GM18507 (cell line): ENCODE measurements at regions not wholly inside any gene's neighbourhood (a gene's known extent, or its start where the extent isn't known, plus 50 kb on each side); places are given as distances from the start of the nearest gene placed in this dataset.
"Not testable (repeated sequence)": the region's sequence is repeated elsewhere in the genome, so short reads cannot be mapped to it uniquely, and the experiment has no call there.

ENCODE experiments used
- DNase-seq: peaks from one replicate; pipeline ENCODE4 v3.0.0; 2011; ENCODE audit warnings: low read depth; ENCODE audit not compliant: insufficient read length; ENCODE audit errors: extremely low spot score
- FAIRE-seq: peaks from 2 replicates; lab custom pipeline; 2011; peaks lifted over from hg19 to GRCh38; lab: Jason Lieb, UNC

DNA sequence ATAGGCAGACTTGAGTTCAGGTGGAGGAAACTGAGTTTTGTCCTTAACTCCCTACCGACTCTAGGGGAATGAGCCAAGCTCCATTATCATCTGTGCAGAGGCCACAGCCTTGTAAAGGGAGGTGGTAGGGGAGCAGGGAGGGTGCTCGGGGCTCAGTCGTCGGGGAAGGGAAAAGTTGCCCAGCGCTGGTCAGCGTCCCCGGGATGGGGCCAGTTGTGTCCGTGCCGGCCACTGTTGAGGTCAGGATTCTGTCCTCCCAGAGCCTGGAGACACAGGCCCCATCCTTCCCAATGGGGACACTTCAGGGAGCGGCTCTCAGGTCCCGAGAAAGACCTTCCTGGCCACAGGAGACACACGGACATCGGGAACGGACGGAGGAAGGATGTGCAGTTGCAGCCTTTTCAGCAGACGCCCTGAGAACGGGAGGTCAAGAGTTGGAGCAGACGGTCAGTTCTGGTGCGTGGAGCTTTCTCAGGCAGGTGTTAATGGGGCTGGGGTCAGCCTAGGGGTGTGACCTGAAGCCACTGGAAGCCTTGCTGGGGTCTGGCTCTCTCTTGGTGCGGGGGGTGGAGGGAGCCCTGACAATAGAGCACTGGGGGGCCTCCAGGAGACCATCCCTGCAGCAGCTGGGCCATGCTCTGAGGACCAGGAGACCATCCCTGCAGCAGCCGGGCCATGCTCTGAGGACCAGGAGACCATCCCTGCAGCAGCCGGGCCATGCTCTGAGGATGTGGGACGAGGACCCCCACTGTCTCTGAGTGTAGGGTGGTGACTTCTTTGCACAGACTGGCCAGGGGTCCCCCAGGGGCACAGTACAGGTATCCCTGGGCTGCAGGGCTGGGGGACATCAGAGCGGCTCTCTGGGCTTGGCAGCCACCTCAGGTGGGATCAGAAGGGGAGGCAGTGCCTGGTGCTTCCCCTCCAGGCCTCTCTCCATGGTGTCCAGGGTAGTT, 394.7 kb downstream of the TMEM121 start:
- not testable (repeated sequence) for FAIRE-seq, DNase-seq

DNA sequence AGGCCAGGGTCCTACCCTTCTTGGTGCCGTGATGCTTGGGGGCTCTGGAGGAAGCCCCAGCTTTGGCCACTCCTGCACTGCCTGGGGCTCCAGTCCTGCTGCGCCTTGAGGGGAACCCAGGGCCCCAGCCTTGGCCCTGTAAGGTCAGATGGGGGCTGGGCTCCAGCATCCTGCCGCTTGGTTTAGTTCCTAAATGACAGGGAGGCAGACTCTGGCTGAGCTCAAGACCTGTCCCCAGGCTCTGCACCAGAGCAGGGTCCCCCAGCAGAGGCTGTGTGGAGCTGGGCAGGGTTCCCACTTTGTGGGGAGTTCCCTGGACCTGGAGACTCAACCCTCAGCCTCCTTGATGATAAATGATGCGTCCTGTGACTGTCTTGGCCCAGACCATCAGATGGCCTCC, 395.4 kb downstream of the TMEM121 start:
- not testable (repeated sequence) for DNase-seq, FAIRE-seq

DNA sequence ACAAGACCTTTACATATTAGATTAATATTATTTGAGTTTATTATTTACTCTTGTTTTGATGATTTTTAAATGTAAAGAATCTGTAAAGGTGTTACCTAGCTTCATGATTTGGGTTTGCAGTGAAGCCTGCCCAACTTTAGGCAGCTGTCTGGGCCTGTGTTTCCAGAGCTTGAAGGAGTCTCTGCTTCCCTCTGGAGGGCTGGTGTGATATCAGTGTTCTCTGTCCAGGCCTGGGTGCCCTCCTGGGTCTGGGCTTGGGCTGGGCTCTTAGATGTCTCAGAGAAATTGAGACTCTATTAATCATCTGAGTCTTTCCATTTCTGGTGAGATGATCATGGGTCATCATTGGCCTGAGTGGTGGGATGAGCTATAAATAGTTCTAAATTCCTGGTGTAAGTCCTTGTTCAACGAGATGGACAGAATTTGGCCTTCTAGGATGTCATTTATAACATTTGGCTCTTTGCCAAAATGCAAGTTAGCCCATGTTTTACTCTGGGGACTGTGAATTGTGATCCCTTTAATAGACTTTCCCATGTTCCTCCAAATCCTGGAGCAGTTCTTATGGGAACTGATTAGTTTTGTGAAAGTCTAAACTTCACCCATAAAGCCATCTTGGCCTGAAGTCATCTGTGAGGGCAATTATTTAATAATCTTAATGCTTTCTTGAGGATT, 397.3 kb downstream of the TMEM121 start:
- not testable (repeated sequence) for FAIRE-seq, DNase-seq

DNA sequence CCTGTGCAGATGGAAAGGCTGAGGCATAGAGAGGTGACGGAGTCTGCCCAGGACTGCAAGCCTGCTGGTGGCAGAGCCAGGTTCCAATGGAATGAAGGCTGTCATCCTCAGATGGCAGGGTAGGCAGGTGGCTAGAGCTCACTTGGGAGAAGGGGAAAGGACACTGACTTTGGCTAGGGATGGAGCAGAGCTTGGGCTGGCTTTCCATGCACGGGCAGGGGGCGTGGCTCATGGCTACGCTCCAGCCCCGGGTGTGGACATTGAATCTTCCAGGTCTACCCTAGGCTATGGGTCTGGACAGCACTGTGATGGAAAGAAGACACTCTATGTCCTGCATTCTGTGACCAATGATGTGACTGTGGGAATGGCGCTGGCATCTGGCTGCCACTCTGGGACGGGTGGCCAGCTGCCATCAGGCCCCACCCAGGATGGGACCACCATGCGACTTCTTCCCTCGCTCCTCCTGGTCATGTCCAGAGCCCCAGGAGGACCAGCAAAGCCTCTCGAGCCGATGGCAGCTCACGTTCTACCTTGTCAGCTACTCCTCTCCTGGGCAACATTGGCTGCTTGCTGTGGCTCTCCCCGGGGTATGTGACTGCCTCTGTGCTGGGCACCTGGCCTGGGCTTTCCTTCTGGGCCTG, 398.7 kb downstream of the TMEM121 start:
- DNase-seq (no peak), FAIRE-seq (no peak)

DNA sequence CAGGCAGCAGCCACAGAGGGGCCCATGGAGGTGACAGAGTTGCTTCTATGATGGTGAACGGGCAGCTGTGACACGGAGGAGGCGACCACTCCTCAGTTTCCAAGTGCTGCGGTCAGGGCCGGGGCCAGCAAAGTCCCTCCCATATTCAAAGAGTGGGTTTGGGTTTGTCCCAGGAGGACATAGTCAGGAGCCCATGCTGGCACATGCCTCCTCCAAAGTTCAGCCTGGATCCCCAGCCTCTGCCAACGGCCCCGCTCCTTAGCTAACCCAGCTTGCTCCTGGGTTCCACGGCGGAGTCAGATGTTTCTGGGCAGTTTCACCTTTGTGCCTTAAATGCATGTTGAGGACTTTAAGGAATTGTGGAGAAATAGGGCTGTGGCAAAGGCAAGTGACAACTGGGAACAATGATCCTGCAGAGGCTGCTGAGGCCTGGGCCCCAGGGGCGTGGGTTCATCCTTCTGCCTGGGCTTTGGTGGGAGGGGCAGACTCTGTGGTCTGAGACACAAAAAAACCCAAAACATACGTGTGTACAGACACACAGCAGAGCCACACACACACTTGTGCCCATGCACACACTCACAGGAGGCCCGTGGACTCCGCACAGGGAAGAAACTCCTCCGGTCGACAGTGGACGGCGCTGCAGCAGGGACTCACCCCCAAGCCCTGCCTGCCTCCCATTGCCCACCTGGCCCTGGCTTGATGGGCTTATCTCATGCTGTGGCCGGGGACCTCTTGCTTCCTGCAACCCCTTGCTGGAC, 399.4 kb downstream of the TMEM121 start:
- DNase-seq (no peak), FAIRE-seq (no peak)

DNA sequence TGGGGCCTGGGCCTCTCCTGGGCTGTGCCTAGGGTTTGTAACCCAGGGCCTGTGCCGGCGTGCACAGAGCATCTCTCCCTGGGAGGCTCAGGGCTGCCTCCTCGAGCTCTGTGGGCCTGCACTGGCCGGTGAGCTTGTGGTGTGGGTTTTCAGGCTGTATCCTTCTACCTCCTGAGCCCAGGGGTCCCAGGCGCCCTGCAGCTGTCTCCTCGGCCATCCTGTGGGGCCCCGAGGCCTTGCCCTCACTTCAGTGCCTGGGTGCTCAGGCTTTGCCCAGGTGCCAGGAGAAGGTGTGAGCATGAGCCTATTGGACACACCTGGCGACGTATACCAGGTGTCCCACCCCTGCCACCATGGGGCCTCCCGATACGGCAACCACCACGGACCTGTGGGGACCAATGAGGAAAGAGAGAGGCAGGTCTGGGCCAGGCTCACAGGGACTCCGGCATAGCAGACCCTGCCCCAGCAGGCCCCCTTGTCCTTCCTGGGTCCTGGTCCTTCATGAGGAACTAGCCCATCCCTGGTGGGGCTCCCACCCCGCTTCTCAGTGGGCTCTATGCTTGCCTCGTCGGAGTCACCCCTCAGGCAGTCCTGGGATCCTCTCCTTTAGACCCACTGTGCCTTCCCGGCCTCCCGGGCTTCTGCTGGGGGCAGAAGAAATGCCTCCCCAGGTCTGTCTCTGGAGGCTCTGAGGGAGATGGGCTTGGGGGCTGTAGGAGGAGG, 400.2 kb downstream of the TMEM121 start:
- FAIRE-seq: no peak
- DNase-seq: no peak

- FAIRE-seq: no peak
- no peak for DNase-seq
Observed at GRCh38 chr14:105927096-105928060, 401.0 kb downstream of the TMEM121 start.

DNA sequence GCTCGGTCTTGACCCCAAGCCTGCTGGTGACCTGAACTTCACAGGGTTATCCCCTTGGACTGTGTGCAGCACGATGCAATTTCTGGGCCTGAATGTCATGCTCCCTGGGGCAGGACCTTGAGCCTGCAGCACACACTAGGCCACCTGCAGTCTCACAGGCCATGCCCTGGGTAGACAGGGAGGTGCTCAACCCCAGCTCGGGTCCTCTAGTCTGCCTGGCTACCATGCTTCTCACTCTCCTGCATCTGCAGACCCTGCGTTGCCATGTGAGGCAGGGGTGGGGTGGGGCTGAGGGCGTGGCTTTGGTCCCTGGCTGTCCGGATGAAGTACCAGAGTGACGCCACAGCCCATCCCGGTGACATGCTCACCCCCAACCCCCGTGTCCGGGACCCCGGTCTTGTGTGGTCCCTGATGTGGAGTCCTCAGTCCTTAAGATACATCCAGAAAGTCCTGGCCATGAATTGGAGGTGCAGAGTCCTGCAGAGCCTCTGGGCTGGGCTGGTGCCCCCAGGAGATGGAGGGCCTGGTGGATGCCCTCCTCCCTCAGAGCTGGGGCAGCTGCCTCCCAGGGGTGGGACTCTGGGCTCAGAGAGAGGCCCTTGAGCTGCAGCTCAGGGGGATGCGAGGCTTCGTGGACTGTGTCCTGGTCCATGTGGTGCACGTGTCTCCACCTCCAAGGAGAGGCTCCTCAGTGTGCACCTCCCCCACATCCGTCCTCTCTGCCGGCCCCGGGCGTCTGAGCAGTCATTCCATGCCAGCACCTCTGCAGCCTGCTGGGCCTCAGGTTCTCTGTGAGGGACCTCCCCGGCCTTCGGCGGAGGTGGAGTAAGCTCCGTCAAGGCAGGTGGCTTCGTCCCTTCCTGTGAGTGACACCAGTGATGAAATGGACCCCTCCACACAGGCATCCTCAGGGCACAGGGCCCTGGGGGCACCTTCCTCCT, 402.1 kb downstream of the TMEM121 start:
- not testable (repeated sequence) for DNase-seq, FAIRE-seq

GRCh38 chr14:105929327-105930081, 403.1 kb downstream of the TMEM121 start:
- DNase-seq (no peak), FAIRE-seq (no peak)

- no peak for DNase-seq
- FAIRE-seq: no peak
Observed at GRCh38 chr14:105930572-105930971, 404.2 kb downstream of the TMEM121 start.

DNA sequence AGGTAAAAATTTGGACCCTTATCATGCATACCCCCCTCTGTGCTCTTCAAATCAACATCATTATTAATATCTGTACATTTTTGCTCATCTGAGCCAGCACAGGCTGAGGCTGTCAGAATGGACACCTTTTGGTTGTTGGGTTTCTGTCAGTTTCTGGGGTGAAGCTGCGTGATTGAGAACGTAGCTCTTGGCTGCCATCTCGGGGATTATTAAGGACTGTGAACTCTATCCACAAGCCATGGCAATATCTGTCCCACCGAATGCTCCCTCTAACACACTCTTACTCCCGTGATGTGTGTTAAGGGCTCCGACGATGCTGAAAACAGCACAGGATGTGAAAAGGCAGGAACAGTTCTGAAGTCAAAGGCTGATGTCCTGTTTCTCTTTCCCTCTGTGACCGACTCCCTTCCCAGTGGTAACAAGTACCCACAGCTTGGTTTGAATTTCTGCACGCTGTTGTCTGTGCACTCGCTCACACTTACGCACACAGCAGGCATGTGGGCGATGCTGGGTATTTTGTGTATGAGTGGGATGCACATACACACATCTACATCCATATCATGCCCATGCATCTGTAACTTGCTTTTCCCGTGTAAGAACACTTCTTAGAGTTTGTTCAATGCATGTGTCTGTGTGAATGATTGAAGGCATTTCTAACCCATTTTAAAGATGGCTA, 405.6 kb downstream of the TMEM121 start:
- FAIRE-seq: no peak
- DNase-seq: no peak

GRCh38 chr14:105933238-105933637, 406.9 kb downstream of the TMEM121 start:
- FAIRE-seq: no peak

DNA sequence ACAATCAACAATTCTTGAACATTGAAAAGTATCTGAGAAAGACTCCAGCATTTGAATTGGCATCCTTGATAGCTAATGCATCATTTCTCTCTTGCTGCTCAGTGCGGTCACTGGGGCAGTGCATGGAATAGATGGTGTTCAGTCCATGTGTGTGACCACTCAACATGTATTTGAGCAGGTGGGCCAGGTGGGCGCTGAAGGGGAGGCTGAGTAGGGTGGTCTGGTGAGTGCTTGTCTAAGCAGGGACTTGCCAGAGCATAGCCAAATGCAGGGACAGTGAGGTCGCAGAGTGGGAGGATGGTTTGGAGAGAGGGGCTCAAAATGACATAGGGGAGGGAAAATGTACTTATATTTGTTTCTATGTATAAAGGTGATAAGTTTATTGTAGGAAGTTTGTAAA, 409.0 kb downstream of the TMEM121 start:
- FAIRE-seq (no peak), DNase-seq (no peak)

More at GRCh38 chr14:105933238-105933637, 406.9 kb downstream of the TMEM121 start:
- DNase-seq: no peak

GRCh38 chr14:105937253-105938054, 411.1 kb downstream of the TMEM121 start:
- DNase-seq: no peak
- no peak for FAIRE-seq
